Spleen (tissue), 7 donors: ENCODE measurements at regions not wholly inside any gene's neighbourhood (a gene's known extent, or its start where the extent isn't known, plus 50 kb on each side); places are given as distances from the start of the nearest gene placed in this dataset.

Source experiments
- POLR2A ChIP-seq, 3 donors: fragments of 450-650 bp; IDR thresholded peaks; one replicate each; pipeline ENCODE4 v1.5.1; 2017; ENCODE audit warnings: antibody characterized with exemption in 3 of 3, mild to moderate bottlenecking in 1 of 3
- POLR2AphosphoS5 ChIP-seq, 3 donors: sonication (generic); formaldehyde crosslinking; IDR thresholded peaks; one replicate each; pipeline ENCODE4 v1.5.1; 2017; ENCODE audit warnings: antibody characterized with exemption in 3 of 3
- TF ChIP-seq, protein P1 (sequence below), 11 experiments: fragments of 200-600 bp in 7 of 11; fragments of 450-650 bp in 4 of 11; sonication (generic) in 4 of 11; IDR thresholded peaks in 8 of 11; conservative IDR thresholded peaks in 3 of 11; 1 replicate in 7 of 11; 2 replicates in 4 of 11; pipeline versions ENCODE4 v1.4.0 to v1.8.0; 2016 to 2021; ENCODE audit warnings: antibody characterized with exemption in 11 of 11, inconsistent platforms in 4 of 11, mild to moderate bottlenecking in 1 of 11
- donor health status: DM: no; HTN: no; CAD: no; lungs with moderate emphysema.
- donor health status: DM: no; HTN: no; CAD: no.
- donor health status: DM: no; HTN: no; CAD: no.

DNA sequence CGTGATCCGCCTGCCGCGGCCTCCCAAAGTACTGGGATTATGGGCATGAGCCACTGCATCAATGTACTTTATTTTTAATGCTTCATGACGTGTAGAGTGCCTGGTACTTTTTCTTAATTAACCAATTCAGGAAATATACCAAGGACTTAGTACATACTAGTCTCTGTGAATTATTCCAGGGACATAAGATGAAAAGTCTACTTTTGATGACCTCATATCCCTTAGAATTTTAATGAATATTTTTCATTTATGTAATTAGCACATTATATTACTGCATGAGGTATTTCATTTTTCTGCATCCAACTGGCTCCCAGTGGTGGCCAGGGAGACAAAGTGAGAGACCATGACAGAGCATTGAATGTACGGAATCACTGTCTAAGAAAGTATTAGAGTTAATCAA is 577.7 kb upstream of the NOVA1 start:
- TF ChIP-seq, protein P1, sequence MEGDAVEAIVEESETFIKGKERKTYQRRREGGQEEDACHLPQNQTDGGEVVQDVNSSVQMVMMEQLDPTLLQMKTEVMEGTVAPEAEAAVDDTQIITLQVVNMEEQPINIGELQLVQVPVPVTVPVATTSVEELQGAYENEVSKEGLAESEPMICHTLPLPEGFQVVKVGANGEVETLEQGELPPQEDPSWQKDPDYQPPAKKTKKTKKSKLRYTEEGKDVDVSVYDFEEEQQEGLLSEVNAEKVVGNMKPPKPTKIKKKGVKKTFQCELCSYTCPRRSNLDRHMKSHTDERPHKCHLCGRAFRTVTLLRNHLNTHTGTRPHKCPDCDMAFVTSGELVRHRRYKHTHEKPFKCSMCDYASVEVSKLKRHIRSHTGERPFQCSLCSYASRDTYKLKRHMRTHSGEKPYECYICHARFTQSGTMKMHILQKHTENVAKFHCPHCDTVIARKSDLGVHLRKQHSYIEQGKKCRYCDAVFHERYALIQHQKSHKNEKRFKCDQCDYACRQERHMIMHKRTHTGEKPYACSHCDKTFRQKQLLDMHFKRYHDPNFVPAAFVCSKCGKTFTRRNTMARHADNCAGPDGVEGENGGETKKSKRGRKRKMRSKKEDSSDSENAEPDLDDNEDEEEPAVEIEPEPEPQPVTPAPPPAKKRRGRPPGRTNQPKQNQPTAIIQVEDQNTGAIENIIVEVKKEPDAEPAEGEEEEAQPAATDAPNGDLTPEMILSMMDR (IDR thresholded peaks at IDR 0.05 in 8 of 11, conservative IDR thresholded peaks at IDR 0.05 in 3 of 11), result no peak
- no peak for TF ChIP-seq POLR2A (IDR thresholded peaks at IDR 0.05)
- TF ChIP-seq POLR2AphosphoS5 (IDR thresholded peaks at IDR 0.05), result no peak
